ENCODE measurements at regions not wholly inside any gene's neighbourhood (a gene's known extent, or its start where the extent isn't known, plus 50 kb on each side); places are given as distances from the start of the nearest gene placed in this dataset.
"Not testable (repeated sequence)": the region's sequence is repeated elsewhere in the genome, so short reads cannot be mapped to it uniquely, and the experiment has no call there.

- DNase-seq, result no peak
- BruUV-seq (replicated peaks), result no TSS peak
- ChIA-PET CTCF (no interaction called here), POLR2A (ENCODE audit: unreplicated experiment) (no interaction called here)
- no peak for TF ChIP-seq CTCF (conservative IDR thresholded peaks at IDR 0.05)
- TF ChIP-seq EZH2 (IDR thresholded peaks at IDR 0.05; ENCODE audit: low read depth), result no peak
- no peaks in the 10 kb centered on the region for H3K4me1 ChIP-seq (replicated peaks; ENCODE audit: insufficient read depth)
- H3K79me2 ChIP-seq (ENCODE audit: low read depth), result no peaks in the 10 kb centered on the region
- intact Hi-C loops (cut with micrococcal nuclease; ENCODE audit: unreplicated experiment), result no loop called here
- no peak overlapping the region for H2AFZ ChIP-seq
- no peaks in the 10 kb centered on the region for H3K27me3 ChIP-seq (ENCODE audit: insufficient read depth, low read depth)
- no peaks in the 10 kb centered on the region for H3K9me2 ChIP-seq (ENCODE audit: insufficient read depth)
- H3K27ac ChIP-seq, result no peak overlapping the region
- no peaks in the 10 kb centered on the region; the same call in 1 of the 2 replicates for H3F3A ChIP-seq (ENCODE audit: insufficient read depth, low read depth)
- no peaks in the 10 kb centered on the region for H3K9me3 ChIP-seq (ENCODE audit: insufficient read depth, low read depth)
- H3K36me3 ChIP-seq (ENCODE audit: low read depth), result no peaks in the 10 kb centered on the region
- no peak overlapping the region for H3K4me2 ChIP-seq
- H4K20me1 ChIP-seq (ENCODE audit: insufficient read depth), result no peaks in the 10 kb centered on the region
- H3K4me3 ChIP-seq, result no peak overlapping the region
These were observed 729.7 kb upstream of the GOT2 start for GRCh38 chr16:59463776-59464175.

DNA sequence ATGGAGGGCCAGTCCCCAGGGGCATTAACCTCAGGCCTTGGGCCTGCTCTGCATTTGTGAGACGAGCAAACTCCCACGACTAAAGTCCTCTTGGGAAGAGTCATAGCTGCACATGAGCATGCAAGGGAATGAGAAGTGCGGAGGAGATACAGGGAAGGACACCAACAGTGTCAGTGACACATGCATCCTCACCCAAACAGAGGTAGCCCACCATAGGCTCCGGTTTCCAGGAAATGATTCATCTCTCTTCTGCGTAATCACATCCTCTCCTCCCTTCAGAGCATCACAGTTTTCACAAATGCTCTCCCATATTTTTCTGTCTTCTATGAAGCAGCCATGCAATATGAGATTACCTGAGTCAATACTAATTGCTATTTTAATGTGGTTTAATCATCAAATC lies 725.7 kb upstream of the GOT2 start:
- no peaks in the 10 kb centered on the region for H3K79me2 ChIP-seq (ENCODE audit: low read depth)
- no peaks in the 10 kb centered on the region; the same call in 1 of the 2 replicates for H3F3A ChIP-seq (ENCODE audit: insufficient read depth, low read depth)
- CTCF ChIA-PET, result no interaction called here
- TF ChIP-seq EZH2 (IDR thresholded peaks at IDR 0.05; ENCODE audit: low read depth) (no peak), CTCF (conservative IDR thresholded peaks at IDR 0.05) (no peak)
- no peaks in the 10 kb centered on the region for H3K4me1 ChIP-seq (replicated peaks; ENCODE audit: insufficient read depth)
- no TSS peak for BruUV-seq (replicated peaks)
- no peaks in the 10 kb centered on the region for H3K9me3 ChIP-seq (ENCODE audit: insufficient read depth, low read depth)
- no peak overlapping the region for H3K4me3 ChIP-seq
- H3K36me3 ChIP-seq (ENCODE audit: low read depth), result no peaks in the 10 kb centered on the region
- no peaks in the 10 kb centered on the region for H3K9me2 ChIP-seq (ENCODE audit: insufficient read depth)
- H4K20me1 ChIP-seq (ENCODE audit: insufficient read depth), result no peaks in the 10 kb centered on the region
- no peak overlapping the region for H3K4me2 ChIP-seq
- POLR2A ChIA-PET (ENCODE audit: unreplicated experiment), result no interaction called here
- intact Hi-C loops (cut with micrococcal nuclease; ENCODE audit: unreplicated experiment), result no loop called here
- H2AFZ ChIP-seq, result no peak overlapping the region
- DNase-seq, result no peak
- no peak overlapping the region for H3K27ac ChIP-seq
- no peaks in the 10 kb centered on the region for H3K27me3 ChIP-seq (ENCODE audit: insufficient read depth, low read depth)

- no peak for DNase-seq
- Histone ChIP-seq H4K20me1 (ENCODE audit: insufficient read depth) (no peaks in the 10 kb centered on the region), H3K4me3 (no peak overlapping the region), H3K4me2 (no peak overlapping the region), H3K36me3 (ENCODE audit: low read depth) (no peaks in the 10 kb centered on the region), H3K27me3 (ENCODE audit: insufficient read depth, low read depth) (no peaks in the 10 kb centered on the region), H3K9me2 (ENCODE audit: insufficient read depth) (no peaks in the 10 kb centered on the region), H2AFZ (no peak overlapping the region), H3K4me1 (replicated peaks; ENCODE audit: insufficient read depth) (no peaks in the 10 kb centered on the region), H3F3A (ENCODE audit: insufficient read depth, low read depth) (no peaks in the 10 kb centered on the region), H3K9me3 (ENCODE audit: insufficient read depth, low read depth) (no peaks in the 10 kb centered on the region), H3K27ac (no peak overlapping the region), H3K79me2 (ENCODE audit: low read depth) (no peaks in the 10 kb centered on the region)
- TF ChIP-seq CTCF (conservative IDR thresholded peaks at IDR 0.05) (no peak), EZH2 (IDR thresholded peaks at IDR 0.05; ENCODE audit: low read depth) (no peak)
- BruUV-seq (replicated peaks), result no TSS peak
- CTCF ChIA-PET, result no interaction called here
- intact Hi-C loops (cut with micrococcal nuclease; ENCODE audit: unreplicated experiment), result no loop called here
- POLR2A ChIA-PET (ENCODE audit: unreplicated experiment), result no interaction called here
These were observed 721.4 kb upstream of the GOT2 start for GRCh38 chr16:59455497-59455896.

DNA sequence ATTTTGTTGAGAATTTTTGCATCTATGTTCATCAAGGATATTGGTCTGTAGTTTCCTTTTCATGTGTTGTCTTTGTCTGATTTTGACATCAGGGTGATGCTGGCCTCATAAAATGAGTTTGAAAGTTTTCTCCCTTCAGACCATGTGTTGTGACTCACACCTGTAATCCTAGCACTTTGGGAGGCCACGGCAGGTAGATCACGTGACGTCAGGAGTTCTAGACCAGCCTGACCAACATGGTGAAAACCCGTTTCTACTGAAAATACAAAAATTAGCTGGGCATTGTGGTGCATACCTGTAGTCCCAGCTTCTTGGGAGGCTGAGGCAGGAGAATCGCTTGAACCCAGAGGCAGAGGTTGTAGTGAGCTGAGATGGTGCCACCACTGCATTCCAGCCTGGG lies 716.4 kb upstream of the GOT2 start:
- H3K27me3 ChIP-seq (ENCODE audit: insufficient read depth, low read depth); BruUV-seq (replicated peaks); H3K9me2 ChIP-seq (ENCODE audit: insufficient read depth); POLR2A ChIA-PET (ENCODE audit: unreplicated experiment); H3K9me3 ChIP-seq (ENCODE audit: insufficient read depth, low read depth); H3K4me3 ChIP-seq; H3K4me2 ChIP-seq; H3F3A ChIP-seq (ENCODE audit: insufficient read depth, low read depth); DNase-seq; H4K20me1 ChIP-seq (ENCODE audit: insufficient read depth); intact Hi-C loops (cut with micrococcal nuclease; ENCODE audit: unreplicated experiment); H3K27ac ChIP-seq; H2AFZ ChIP-seq; CTCF ChIA-PET; H3K79me2 ChIP-seq (ENCODE audit: low read depth); H3K4me1 ChIP-seq (replicated peaks; ENCODE audit: insufficient read depth); H3K36me3 ChIP-seq (ENCODE audit: low read depth): not testable (repeated sequence)

Measured in PC-9 (cell line).